ENCODE measurements at regions not wholly inside any gene's neighbourhood (a gene's known extent, or its start where the extent isn't known, plus 50 kb on each side); places are given as distances from the start of the nearest gene placed in this dataset.
"Not testable (repeated sequence)": the region's sequence is repeated elsewhere in the genome, so short reads cannot be mapped to it uniquely, and the experiment has no call there.

DNA sequence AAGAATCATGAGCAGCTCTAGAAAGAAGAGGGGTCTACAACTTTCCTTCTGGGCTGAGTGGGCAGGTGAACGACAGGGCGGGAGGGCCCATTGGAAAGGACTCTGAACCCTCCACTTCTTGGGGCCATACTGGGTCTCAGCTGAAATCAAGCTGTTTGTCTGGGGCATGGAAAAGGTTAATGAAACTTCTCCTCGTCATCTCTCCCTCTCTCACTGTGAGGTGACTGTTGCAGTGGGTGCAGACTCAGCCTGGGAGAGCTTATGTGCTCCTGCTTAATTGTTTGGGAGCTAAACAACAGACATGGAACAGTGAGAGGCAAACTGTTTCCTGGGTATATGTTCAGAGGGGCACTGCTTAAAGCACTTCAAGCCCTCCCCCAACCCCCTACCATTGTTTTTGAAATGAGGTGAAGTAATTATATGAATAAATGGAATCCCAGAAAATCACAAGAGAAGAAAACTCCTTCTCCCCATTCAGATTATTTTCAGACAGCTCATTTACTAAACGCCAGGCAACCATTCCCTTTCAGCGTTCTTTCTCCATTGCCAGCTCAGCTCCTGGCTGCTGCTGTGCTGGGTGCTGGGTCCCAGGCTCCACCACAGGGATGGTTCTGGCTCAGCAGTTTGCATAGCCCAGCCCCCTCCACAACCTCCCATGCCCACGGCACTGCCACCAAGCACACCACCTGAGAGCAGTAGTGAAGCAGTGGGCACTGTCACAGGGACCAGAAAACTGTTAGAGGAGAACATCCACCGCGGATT lies 444.9 kb upstream of the TBL1XR1 start:
- DNase-seq, result no peak

DNA sequence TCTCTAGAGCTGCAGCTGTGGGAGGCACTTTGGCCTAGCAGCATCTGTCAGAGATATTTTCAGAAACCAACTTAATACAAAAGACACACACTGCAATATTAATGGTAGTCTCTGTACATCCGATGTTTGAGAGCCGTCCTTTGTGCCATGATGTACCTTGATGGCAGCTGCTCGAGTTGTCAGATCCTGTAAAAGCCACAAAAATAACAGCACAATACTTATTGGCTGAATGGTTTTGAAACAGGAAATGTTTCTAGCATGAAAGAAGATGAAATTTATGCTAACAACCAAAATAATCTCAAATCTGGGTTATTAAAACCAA lies 445.5 kb upstream of the TBL1XR1 start:
- no peak for DNase-seq

DNA sequence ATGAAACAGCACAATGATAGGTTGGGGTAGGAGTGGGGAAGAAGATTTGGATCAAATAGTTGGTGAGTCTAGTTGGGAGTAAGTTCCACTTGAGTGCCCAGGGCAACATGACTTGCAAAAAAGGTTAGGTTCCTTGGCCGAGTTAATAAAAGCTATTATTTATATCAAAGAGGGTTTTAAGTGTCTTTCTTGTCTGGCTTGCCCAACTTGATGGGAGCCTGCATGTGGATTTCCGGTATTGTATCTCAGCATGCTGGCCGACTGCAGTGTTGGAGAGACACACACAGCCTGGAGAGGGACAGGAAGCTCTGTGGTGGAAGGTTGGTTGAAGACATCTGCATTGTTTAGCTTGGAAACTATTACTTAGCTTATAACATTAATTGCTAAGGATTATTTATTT lies 449.5 kb upstream of the TBL1XR1 start:
- DNase-seq, result peak; percentile 45

DNA sequence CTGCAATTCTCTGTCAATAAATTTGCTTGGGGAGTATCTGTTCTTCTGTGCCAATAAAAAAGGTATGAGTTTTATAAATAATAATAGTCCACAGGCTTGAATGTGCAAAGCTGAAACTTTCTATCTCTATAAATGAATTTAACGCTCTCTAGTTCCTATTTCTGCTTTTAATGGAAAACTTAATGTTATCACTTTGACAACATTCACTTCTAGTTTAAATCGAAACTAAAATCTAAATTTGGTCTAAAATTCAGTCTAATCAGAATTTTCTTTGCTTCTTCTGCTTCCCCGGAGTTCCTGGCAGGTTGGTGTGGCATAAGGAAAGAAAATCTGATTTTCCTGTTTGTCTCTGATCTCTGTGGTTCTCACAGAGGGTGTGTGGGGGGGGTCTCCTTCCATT lies 450.1 kb upstream of the TBL1XR1 start:
- no peak for DNase-seq

DNA sequence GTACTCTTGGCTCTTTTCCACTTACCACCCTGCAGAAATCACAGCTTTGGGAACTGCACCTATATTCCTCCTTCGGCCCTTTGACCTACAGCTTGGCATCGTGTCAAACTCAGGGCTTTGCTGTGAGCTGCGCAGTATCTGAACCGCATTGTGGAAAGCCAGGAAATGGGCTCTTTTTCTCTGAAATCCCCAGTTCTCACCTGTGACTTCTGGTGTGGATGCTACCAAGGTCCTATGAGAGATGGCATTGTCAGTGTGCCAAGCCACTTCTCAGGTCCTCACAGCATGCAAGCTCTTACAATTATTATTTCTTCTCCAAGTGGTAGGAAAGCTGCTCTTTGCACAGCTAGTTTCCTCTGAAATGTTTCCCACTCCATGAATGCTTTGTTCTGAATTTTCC lies 450.6 kb upstream of the TBL1XR1 start:
- DNase-seq, result peak; percentile 16

DNA sequence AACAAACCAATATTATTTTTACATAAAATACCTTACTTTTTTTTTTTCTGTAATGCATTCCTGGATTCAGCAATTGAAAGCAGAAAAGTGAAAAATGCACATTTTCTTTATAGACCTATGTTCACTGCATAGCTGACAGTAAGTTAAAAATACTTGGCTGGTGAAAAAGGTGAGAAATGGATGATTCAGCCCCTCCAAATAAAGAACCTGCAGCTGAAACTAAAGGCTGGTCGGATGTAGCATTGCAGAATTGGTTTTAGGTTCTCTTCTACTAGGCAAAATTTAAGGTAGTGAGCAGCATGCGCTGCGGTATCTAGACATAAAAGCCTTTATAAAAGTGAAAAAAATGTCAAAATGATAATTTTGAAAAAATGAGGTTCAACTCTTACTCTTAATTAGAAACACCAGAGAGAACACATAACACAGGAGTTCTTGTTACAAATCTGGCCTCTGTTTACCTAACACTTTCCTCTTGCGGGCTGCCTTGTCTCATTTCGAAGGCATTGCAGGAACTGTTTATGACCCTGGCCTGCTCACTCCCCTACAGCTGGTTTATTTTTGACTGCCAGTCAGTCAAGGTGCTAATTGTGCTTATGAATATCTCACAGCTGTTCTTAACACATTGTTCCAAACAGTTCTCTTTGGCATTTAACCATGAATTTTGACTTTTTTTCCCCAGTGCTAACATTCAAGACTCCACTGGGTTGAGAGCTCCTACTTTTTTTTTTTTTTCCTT lies 455.4 kb upstream of the TBL1XR1 start:
- DNase-seq, result no peak

DNA sequence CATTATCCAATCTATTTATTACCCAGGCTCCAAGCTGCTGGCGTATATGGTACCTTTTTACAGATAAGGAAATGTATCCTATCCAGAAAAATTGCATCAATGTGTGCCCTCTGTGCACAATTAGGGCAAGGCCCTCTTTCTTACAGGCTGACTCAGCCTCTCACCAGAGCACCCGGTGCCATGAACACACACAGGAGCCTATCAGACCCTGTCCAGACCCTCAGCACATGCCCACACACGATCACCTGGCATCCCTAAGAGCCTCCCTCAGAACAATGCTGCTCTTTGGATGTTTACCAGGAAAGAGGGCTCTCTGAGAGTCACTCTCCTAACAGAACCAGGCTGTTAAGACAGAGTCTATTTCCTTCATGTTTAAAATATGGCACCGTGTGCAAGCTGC lies 460.0 kb upstream of the TBL1XR1 start:
- DNase-seq, result no peak

DNA sequence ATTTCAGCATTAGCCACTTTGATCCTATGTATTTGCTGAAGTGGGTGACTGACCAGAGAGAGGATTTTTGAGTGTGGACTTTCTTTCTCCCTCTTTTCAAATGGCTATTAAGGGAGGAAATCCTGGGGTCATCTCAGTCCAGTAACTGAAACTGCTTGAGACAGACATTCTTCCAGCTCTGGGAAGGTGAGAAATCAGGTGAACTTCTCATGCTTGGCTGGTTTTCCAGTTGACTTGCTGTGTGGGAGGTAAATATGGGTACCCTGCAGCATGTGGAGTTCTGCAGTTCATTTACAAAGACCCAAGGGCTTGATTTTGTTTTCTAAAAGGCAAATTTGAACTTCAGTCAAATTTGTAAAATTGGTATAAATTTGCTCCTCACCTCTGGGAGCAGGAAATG lies 461.1 kb upstream of the TBL1XR1 start:
- no peak for DNase-seq

DNA sequence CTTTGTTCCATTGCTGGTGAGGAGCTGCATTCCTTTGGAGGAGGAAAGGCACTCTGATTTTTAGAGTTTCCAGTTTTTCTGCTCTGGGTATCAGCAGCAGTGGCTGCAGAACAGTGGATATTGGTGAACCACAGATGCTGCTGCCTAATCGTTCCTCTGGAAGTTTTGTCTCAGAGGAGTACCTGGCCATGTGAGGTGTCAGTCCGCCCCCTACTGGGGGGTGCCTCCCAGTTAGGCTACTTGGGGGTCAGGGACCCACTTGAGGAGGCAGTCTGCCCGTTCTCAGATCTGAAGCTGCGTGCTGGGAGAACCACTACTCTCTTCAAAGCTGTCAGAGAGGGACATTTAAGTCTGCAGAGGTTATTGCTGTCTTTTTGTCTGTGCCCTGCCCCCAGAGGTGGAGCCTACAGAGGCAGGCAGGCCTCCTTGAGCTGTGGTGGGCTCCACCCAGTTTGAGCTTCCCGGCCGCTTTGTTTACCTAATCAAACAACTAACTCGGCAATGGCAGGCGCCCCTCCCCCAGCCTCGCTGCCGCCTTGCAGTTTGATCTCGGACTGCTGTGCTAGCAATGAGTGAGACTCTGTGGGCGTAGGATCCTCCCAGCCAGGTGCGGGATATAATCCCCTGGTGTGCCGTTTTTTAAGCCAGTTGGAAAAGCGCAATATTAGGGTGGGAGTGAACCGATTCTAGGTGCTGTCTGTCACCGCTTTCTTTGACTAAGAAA lies 467.3 kb upstream of the TBL1XR1 start:
- not testable (repeated sequence) for DNase-seq

DNA sequence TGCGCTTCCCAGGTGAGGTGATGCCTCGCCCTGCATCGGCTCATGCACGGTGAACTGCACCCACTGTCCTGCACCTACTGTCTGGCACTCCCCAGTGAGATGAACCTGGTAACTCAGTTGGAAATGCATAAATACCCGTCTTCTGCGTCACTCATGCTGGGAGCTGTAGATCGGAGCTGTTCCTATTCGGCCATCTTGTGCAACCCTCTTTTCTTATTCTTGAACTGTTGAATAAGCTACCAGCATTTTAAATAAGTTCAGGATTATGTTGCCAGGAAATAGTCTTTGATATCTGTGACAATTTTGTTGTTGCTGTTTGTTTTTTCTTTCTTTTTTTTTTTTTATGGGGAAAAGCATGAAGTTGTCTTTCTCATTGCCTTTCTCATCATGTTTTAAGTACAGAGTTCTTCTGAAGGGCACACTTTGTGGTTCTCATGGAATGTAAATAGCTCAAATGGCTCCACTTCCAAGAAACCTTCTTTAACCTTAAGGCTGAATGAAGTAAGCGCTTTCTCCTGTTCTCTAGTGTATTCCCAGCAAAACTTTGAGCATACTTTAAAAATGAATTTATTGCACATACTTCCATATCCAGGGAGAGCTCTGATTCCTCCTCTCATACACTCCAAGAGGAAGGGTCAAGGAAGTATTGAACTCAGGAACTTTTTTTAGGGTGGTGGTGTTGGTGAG lies 468.0 kb upstream of the TBL1XR1 start:
- DNase-seq, result no peak

DNA sequence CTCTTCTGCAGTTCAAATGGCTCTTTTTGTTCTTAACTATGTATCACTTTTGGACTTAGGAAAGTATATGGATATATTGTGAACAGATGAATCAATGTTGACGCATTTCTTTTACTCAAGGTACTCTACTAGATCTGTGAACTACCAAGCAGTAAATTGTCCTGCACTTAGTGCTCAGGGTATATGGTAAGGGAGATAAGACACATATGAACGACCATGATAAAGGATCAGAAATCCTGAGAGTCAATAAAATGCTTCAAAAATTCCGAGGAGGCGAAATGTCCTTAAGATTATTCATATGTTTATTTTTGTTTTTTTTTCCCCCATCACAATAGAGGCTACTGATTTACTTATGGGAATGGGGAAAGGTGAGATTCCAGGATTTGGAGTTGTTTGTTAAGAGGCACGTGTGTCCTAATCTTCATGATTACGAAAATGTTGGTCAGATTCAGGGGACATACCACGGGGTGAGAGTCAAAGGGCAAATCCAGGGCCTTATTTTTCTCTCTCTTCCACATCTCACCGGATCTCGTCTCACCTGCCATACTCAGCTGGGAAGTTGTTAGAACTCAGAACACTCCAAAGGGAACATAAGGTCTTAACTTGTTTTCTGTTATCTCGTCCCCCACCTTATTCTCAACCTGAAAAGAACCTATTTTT lies 475.1 kb upstream of the TBL1XR1 start:
- DNase-seq, result no peak

DNA sequence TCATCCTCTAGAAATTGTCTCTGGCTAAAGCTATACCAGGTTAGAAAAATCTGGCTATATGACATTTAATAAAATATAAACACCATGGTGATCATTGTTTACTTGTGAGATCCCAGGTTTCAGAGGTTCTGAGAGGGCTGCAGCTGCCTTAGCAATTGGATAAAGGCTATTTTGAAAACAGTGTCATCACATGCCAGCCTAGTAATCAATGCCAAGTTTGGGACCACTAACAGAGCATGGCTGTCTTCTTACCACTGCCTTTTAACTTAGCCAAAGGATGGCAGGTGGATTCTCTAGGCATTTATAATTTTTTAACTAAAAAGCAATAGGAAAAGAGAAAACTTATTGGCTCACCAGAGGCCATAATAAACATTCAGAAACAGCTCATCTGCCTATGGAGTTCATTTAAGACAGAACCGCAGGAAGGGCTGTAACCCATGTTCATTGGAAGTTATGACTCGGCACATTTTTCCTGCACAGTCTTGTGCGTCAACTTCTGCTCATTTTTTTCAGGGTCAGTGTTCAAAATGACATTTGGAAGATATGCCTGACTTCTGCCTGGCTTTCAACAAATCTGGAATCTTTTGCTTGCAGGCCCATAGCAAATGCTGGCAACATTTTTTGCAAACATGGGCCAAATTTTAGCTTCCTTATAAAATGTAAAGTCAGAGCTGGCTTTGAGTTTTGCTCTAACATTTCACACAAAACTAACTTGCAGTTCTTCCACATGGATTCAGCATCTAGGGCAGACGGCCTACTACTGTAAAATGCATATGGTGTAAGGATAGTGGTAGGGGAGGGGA lies 476.0 kb upstream of the TBL1XR1 start:
- no peak for DNase-seq

DNA sequence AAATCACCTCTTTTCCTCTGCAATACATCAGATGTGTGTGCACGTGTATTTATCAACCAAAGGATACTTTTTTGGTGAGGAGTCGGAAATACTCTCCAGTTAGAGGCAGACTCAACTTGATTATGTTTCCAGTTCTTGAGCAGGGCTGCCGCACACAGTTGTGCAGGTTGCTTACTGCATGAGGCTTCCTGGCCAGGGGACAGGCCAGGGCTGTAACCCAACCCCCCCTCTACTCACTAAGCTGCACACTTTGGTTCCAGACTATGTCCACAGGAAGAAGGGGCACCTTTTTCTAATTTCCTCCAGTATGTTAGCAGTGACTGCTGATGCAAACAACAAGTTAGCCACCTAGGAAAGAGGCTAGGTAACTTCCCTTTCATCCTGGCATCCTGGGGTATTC lies 476.9 kb upstream of the TBL1XR1 start:
- no peak for DNase-seq

DNA sequence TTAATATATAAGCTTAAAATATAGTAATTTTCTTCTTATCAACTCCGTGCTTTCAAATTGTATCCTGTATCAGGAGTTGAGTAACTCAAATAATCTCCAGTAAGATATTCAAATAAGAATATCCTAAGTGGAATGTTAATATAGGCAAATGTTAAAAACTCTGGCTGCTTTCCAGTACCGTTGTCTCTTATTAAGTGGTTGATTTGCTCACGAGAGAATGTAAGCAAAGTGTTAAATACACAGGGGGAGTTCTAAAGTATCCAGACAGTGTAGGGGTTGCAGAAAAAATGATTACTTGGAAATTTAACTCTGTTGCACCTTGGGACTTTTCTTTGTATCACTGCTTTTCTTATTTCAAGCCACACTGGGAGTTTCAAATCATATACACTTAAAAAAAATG lies 478.9 kb upstream of the TBL1XR1 start:
- DNase-seq, result no peak

DNA sequence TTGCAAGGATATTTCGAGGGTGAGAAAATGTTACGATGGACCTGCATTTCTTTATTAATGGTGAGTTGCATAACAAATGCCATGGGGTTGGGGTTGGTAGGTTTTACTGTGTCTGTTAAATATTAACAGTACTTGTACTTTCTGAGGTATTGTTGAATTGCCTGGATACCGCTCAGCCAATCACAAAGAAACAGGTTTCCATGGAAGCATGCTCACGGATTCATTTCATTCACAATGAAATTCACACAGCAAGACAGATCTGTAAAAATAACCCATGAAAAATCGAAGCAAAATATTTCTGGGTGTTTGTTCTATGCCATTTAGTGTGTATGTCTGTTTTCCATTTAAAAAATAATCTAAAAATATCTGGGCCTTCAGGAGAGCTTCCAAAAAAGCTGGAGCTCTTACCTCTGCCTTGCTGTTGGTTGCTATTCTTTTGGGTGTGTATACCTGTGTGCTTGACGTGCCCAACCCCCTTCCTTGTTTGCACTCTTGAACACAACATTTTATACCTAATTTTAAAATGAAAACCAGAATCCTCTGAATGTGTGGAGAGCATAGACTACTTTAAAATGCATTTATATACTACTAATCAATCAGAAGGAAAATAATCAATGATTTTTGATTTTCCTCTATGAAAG lies 479.8 kb upstream of the TBL1XR1 start:
- DNase-seq, result no peak

DNA sequence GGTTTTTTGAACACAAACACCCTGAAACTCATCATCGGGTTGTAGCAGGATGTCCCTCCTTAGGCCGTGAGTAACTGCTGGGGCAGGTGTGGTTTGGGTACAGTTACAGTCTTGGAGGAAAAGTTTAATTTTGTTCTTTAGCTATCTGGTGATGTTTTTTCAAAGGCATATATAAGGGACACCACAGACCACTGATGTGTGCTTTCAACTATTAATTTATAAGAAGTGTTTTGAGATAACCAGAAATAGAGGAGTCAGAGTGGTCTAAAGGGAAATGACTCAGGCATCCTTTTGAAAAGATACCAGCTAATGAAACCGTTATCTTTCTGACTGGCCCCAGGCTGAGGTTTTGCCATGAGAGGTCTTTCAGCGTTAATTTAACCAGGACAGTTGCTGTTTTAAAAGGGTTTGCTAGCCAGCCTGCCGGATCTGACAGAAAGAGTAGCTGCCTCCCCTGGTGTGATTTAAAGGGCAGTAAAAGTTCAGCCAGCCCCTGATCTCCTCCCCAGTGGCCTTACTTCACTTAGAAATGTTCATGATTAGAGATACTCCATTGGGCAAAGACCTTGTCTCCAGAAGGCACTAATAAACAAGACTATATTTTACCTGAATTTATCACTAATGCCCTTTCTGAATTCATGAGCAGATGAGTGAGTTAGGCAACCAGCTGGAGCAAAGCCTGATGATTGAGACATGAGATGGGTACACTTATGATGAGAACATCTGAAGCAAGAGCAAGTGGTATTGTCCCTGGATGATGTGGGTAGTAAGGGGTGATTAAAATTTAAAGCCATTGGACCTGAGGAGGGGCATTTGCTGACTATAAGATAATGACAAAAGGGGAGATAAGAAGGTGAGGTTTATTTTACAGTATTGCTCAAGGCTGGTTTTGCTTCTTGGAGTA lies 482.5 kb upstream of the TBL1XR1 start:
- peak; percentile 84 for DNase-seq

DNA sequence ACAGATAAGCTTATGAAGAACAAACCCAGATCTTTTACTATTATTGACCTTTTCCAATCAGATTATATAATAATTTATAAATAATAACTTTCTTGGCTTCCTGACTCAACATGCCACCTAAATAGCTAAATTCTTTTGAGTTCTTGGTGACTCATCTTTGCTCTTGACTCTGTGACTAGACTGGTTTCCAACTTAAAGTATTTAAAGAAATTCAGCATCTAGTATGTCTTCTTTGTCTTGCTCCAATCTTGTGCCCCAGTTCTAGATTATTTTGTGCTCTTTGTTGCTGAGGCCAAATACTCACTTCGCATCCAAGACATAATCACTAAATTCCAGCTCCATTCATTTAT lies 483.2 kb upstream of the TBL1XR1 start:
- DNase-seq, result peak; percentile 8

DNA sequence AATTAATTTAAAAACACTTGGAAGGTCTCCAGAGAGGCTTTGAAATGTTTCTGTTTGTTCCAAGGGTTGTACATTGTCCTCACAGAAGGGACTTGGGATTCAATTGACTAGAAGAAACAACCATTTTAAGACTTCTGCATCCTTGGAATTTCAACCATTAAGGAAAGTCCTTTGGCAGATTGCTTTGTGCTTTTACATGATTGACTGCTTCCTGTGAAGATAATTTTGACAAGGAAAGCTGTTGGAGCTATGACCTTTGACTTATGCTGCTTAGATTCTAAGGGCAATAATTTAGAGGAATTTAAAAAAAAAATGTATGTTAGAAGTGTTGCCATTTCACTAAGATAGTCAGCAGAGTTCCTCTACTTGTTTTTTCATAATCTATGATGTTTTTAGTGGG lies 483.9 kb upstream of the TBL1XR1 start:
- no peak for DNase-seq

DNA sequence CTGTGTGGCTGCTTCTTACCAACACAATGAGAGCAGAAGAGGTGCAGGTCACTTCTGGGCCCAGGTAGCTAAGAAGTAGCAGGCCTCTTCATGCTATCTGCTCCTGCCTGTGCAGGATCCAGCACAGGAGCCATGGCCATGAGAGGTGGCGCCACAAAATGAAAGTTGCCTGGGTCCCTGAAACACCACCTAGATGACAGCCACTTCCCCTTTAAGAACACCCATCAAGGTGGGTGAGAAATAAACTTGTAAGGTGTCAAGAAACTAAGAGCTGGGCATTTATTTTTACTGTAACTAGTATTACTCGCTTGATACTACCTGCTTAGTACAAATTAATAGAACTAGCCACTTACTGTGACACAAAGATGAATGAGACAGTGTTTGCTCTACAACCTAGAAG lies 484.6 kb upstream of the TBL1XR1 start:
- DNase-seq, result no peak

DNA sequence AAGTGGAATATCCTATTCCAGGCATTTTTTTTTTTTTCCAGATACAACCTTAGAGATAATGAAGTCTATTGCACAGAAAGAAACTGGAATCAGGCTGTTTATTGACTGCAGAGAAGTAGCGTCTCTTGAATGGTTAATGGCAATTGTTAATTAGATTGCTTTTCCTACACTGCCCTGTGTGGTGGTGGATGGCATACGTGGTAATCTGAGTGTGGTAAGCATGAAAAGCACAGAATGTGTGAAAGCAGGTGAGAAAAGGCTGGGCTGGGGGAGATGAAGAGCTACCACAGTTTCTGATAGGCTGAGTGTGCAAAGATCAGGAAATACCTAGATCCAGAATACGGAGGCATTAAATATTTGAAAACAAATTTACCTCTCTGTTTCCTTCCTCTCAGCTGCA lies 486.3 kb upstream of the TBL1XR1 start:
- DNase-seq, result no peak

DNA sequence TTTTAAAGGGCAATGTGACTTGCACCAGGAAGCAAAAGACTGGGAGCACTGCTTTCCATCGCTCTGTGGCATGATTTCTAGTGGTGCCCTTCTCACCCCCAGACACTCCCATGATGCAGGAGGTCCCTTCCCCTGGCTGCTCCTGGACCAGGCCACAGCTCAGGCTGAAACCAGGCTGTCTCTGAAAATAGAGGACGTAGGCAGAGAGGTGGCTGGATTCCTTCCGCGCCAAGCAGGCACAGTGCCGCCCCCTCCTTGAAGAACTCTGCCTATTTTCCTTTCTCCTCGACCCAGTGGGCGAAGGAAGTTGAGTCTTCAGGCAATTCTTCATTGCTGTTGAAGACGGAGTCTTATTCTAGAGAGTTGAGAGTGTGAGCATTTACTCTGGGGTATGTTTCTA lies 489.4 kb upstream of the TBL1XR1 start:
- no peak for DNase-seq
